Posterior cingulate gyrus (tissue), 11 donors: ENCODE measurements at regions not wholly inside any gene's neighbourhood (a gene's known extent, or its start where the extent isn't known, plus 50 kb on each side); places are given as distances from the start of the nearest gene placed in this dataset.
"Not testable (repeated sequence)": the region's sequence is repeated elsewhere in the genome, so short reads cannot be mapped to it uniquely, and the experiment has no call there.

Source experiments
- DNase-seq, 10 donors: peaks; one replicate each; pipeline versions ENCODE4 v3.0.0 to v3.0.0-alpha.2; 2020 to 2021; ENCODE audit warnings: mixed read lengths in 3 of 10
- intact Hi-C: fragments of 100-400 bp; cut with DNase I; formaldehyde crosslinking; loops from one replicate; pipeline ENCODE4 v1.15.1; 2023

- no peak for DNase-seq
- intact Hi-C loops: no loop called here
These were observed 212.0 kb downstream of the RPAP3 start for GRCh38 chr12:47493801-47494200.

- intact Hi-C loops: no loop called here
- DNase-seq: no peak
These were observed 214.1 kb downstream of the RPAP3 start for GRCh38 chr12:47491516-47492305.

DNA sequence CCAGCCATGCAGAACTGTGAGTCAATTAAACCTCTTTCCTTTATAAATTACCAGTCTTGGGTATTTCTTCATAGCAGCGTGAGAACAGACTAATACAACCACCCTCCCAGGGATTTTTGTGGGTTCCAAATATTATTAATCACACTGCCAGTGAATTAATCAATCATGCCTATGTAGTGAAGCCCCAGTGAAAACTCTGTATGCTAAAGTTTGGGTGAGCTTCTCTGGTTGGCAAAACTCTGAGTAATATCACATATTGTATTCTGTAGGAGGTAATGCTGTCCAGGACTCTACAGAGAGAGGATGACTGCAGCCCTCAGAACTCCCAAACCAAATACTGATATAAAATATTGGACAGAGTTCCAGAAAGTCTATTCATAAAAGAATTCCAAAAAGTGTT lies 216.9 kb downstream of the RPAP3 start:
- intact Hi-C loops: no loop called here
- DNase-seq: no peak

DNA sequence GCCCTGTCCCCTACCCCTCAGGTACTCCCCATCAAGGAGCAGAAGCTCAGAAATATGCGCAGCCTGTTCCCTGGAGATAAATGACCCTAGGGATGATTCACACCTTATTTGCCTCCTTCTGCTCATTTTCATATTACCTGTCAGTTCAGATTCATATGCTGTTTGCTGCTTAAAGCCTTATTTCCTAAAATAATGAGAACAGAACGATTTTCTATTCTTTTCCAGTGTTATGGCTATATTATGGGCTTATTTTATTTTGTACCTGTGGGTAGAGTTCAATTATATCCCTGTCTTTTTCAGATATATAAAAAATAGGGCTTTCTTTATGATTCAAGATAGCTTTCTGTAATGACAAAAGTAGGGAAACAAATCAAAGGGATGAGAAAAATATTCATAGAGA lies 224.8 kb downstream of the RPAP3 start:
- no peak for DNase-seq
- intact Hi-C loops: no loop called here

DNA sequence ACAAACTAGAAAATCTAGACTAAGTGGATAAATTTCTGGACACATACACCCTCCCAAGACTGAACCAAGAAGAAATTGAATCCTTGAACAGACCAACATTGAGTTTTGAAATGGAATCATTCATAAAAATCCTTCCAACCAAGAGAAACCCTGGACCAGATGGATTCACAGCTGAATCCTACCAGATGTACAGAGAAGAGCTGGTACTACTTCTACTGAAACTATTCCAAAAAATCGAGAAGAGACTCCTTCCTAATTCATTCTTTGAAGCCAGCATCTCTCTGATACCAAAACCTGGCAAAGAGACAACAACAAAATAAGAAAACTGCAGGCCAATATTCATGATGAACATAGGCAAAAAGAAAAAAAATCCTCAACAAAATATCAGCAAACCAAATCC lies 227.4 kb downstream of the RPAP3 start:
- intact Hi-C loops: no loop called here
- DNase-seq: no peak

DNA sequence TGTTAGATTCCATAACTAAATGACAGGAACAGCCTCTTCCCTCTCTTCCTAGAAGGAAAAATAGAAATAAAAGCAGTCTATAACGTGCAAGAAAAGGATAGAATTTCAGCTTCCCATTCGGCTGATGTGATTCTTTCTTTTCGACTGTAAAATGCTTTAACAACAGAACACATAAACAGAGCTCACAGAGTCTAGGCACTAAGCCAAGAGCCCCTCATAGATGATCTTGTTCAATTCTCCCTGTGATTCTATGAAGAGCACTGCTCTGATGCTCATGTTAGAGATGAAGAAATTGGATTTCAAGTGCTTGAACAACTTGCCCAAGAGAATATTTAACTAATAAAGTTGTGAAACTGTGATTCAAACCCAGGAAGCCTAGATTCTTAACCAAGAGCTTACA lies 232.7 kb downstream of the RPAP3 start:
- no peak for DNase-seq
- intact Hi-C loops: no loop called here

GRCh38 chr12:47470349-47470748 lies 235.5 kb downstream of the RPAP3 start:
- DNase-seq, intact Hi-C loops: not testable (repeated sequence)

DNA sequence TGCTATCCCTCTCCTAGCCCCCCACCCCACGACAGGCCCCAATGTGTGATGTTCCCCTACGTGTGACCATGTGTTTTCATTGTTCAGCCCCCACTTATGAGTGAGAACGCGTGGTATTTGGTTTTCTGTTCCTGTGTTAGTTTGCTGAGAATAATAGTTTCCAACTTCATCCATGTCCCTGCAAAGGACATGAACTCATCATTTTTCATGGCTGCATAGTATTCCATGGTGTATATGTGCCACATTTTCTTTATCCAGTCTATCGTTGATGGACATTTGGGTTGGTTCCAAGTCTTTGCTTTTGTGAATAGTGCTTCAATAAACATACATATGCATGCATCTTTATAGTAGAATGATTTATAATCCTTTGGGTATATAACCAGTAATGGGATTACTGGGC lies 241.9 kb downstream of the RPAP3 start:
- not testable (repeated sequence) for DNase-seq

GRCh38 chr12:47458279-47458678 lies 247.6 kb downstream of the RPAP3 start:
- intact Hi-C loops: no loop called here
- DNase-seq: no peak

More for the DNA sequence above, 241.9 kb downstream of the RPAP3 start:
- intact Hi-C loops: not testable (repeated sequence)

GRCh38 chr12:47449797-47450196 lies 256.0 kb downstream of the RPAP3 start:
- no peak for DNase-seq
- intact Hi-C loops: no loop called here

DNA sequence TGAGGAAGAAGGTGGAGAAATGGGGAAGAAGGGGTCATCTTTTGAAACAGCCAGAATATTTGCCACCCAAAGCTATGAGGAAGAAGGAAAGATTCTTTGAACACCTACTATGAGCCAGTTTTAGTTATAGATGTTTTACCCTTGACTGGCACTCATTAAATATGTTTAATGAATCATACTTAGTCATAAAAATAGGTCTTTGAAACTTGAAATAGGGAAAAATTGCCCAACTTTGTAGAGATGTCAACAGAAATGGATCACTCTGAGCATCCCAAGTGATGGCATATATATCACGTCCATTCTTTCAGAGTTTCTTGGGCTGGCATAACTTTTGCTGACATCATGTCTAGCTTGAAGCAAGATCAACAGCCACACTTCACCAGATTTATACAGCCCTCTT lies 263.5 kb downstream of the RPAP3 start:
- DNase-seq: no peak
- intact Hi-C loops: no loop called here

DNA sequence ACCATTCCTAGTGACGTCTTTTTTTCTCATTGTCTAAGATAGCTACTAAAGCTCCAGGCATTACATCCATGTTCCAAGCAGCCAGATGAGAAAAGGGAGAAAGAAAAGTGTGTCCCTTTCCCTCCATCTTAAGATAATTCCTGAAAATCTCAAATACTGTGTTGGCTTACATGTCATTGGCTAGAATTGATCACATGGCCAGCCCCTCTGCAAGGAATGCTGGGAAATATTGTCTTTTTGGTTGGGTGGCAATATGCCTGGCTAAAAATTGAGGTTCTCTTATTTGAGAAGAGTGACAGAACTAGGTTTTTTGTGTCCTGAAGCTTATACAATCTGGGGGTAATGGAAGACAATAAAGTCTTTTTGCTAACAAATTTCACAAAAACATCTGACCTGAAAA lies 264.3 kb downstream of the RPAP3 start:
- intact Hi-C loops: no loop called here

DNA sequence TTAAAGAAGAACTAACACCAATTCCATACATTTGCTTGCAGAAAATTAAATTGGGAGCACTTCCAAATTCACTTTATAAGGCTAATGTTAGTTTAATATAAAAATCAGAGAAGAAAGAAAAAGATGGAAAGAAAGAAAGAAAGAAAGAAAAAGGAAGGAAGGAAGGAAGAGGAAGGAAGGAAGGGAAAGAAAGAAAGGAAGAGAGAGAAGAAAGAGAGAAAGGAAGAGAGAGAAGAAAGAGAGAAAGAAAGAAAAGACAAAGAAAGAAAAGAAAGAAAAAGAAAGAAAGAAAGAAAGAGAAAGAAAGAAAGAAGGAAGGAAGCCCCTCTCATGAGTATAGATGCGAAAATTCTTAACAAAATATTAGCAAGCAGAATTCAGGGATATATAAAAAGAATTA lies 267.7 kb downstream of the RPAP3 start:
- intact Hi-C loops: no loop called here
- DNase-seq: no peak

More for the DNA sequence above, 264.3 kb downstream of the RPAP3 start:
- no peak for DNase-seq

DNA sequence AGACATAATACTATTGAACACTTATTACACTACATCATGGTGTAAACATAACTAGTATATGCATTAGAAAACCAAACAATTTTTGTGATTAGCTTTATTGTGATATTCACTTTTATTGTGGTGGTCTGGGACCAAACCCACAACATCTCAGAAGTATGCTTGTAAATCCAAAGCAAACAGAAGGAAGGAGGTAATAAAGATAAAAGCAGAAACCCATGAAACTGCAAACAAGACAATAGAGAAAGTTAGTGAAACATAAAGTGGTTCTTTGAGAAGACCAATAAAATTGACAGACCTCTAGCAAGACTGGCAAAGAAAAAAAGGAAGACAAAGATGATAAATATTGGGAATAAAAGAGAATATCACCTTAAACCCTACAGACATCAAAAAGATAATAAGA lies 268.3 kb downstream of the RPAP3 start:
- DNase-seq: no peak
- intact Hi-C loops: no loop called here

- no peak for DNase-seq
- intact Hi-C loops: no loop called here
These were observed 272.0 kb downstream of the RPAP3 start for GRCh38 chr12:47433876-47434275.

DNA sequence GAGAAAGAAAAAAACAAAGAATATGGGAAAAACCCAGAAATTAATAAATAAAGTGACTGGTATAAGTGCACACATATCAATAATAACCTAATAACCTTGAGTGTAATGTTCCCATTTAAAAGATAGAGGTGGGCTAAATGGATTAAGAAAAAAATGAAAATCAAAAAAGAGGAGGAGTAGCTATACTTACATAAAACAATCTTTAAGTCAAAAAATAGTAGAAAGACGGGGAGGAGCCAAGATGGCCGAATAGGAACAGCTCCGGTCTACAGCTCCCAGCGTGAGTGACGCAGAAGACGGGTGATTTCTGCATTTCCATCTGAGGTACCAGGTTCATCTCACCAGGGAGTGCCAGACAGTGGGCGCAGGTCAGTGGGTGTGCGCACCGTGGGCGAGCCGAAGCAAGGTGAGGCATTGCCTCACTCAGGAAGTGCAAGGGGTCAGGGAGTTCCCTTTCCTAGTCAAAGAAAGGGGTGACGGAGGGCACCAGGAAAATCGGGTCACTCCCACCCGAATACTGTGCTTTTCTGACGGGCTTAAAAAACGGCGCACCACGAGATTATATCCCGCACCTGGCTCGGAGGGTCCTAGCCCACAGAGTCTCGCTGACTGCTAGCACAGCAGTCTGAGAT lies 279.0 kb downstream of the RPAP3 start:
- intact Hi-C loops, DNase-seq: not testable (repeated sequence)

- no peak for DNase-seq
- intact Hi-C loops: no loop called here
These were observed 283.2 kb downstream of the RPAP3 start for GRCh38 chr12:47422611-47423010.

DNA sequence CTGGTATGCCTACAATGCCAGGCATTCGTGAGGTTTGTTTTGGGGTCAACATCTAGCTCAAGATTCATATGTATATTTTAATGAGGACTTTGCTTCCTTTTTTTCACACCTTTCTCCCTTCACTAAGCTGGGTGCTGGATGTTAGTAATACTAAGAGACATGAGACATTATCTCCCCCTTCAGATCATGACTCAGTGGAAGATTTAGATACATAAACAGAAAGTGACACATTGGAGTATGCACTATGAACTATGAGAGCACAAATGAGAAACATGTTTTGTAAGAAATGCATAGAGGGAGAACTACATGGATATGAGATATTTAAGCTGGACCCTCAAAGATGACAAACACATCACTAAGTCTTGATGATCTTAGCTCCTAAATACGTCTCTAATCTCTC lies 286.3 kb downstream of the RPAP3 start:
- intact Hi-C loops: no loop called here
- DNase-seq: no peak

DNA sequence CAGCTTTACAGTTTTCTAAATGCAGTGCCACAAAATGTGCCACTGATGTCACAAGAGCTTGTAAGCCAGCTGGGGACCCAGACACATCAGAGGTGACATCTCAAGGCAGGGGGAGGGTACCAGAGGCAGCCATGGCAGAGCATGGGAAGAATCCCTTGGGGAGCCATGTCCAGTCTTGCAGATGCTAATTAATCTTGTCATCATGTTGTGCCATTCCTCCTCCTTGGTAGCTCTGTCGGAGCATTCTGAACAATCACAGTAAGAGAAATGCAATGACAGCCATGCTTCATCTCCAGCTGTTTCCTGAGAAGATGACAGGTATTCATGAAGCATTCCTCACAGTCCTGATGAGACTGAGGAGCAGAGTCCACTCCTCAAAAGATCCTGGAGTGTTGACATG lies 287.9 kb downstream of the RPAP3 start:
- intact Hi-C loops: no loop called here
- DNase-seq: no peak

- intact Hi-C loops: no loop called here
- no peak for DNase-seq
These were observed 288.7 kb downstream of the RPAP3 start for GRCh38 chr12:47417121-47417520.

- intact Hi-C loops: no loop called here
- no peak for DNase-seq
These were observed 290.8 kb downstream of the RPAP3 start for GRCh38 chr12:47415054-47415453.

DNA sequence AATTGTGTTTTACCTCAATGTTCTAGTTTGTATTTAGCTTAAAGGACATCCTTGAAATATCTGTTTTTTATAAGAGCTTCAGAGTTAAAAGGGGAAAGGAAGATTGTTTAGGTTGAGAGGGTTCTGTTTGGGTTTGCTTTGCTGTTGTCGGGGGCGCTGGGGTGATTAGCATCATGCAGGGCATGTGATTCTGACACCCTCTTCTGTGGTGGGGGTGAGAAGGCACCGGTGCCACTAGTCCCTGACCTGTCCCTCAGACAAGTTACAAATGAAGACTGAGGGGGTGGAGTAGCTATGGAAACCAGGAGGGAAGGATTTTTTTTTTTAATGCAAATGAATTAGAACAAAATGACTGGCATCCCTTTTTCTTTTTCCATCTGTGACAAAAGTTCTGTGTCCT lies 291.3 kb downstream of the RPAP3 start:
- no peak for DNase-seq
- intact Hi-C loops: no loop called here
